Activated CD8-positive, alpha-beta T cell treated with anti-CD3 and anti-CD28 coated beads for 36 hours (primary cell): ENCODE measurements at regions not wholly inside any gene's neighbourhood (a gene's known extent, or its start where the extent isn't known, plus 50 kb on each side); places are given as distances from the start of the nearest gene placed in this dataset.

Source experiments
- ATAC-seq: fragments of 200-7000 bp; cut with Tn5 transposase; one replicate; pipeline ENCODE4 v1.10.0; 2021; ENCODE audit warnings: mild to moderate bottlenecking, moderate library complexity
- CTCF ChIA-PET: fragments of 350-600 bp; sonication (Branson Sonifier 250); formaldehyde crosslinking; loops from one replicate; lab custom pipeline; 2021; ENCODE audit warnings: antibody characterized with exemption; lab: Charles Lee
- POLR2A ChIA-PET: fragments of 350-600 bp; sonication (Branson Sonifier 250); formaldehyde crosslinking; loops from one replicate; lab custom pipeline; 2021; ENCODE audit warnings: antibody characterized with exemption; lab: Charles Lee
- DNase-seq: peaks from one replicate; pipeline ENCODE4 v3.0.0-alpha.2; 2020
- H3K27ac Mint-ChIP-seq: one replicate; pipeline ENCODE4 v1.8.0; 2021; ENCODE audit warnings: mild to moderate bottlenecking, mixed read lengths
- H3K27me3 Mint-ChIP-seq: one replicate; pipeline ENCODE4 v1.8.0; 2021; ENCODE audit warnings: mixed read lengths
- H3K36me3 Mint-ChIP-seq: one replicate; pipeline ENCODE4 v1.8.0; 2021; ENCODE audit warnings: low read depth, mixed read lengths
- H3K4me1 Mint-ChIP-seq: one replicate; pipeline ENCODE4 v1.8.0; 2021; ENCODE audit warnings: low read depth, mixed read lengths
- H3K4me3 Mint-ChIP-seq: one replicate; pipeline ENCODE4 v1.8.0; 2021; ENCODE audit warnings: mild to moderate bottlenecking, moderate library complexity, mixed read lengths
- H3K9me3 Mint-ChIP-seq: one replicate; pipeline ENCODE4 v1.8.0; 2021; ENCODE audit warnings: mixed read lengths
- intact Hi-C: fragments of 100-400 bp; cut with micrococcal nuclease; formaldehyde crosslinking; loops from one replicate; pipeline ENCODE4 v1.10.0; 2022
- TF ChIP-seq, protein P1 (sequence below): fragments of 200-600 bp; IDR thresholded peaks from one replicate; pipeline ENCODE4 v1.8.0; 2022; ENCODE audit warnings: antibody characterized with exemption, mild to moderate bottlenecking

- Mint-ChIP-seq H3K27ac (no peak overlapping the region), H3K36me3 (no peaks in the 10 kb centered on the region), H3K4me3 (no peak overlapping the region), H3K9me3 (no peaks in the 10 kb centered on the region), H3K27me3 (peaks cover 9% of the 10 kb centered on the region), H3K4me1 (peaks cover 5% of the 10 kb centered on the region)
- DNase-seq = no peak
- TF ChIP-seq, protein P1, sequence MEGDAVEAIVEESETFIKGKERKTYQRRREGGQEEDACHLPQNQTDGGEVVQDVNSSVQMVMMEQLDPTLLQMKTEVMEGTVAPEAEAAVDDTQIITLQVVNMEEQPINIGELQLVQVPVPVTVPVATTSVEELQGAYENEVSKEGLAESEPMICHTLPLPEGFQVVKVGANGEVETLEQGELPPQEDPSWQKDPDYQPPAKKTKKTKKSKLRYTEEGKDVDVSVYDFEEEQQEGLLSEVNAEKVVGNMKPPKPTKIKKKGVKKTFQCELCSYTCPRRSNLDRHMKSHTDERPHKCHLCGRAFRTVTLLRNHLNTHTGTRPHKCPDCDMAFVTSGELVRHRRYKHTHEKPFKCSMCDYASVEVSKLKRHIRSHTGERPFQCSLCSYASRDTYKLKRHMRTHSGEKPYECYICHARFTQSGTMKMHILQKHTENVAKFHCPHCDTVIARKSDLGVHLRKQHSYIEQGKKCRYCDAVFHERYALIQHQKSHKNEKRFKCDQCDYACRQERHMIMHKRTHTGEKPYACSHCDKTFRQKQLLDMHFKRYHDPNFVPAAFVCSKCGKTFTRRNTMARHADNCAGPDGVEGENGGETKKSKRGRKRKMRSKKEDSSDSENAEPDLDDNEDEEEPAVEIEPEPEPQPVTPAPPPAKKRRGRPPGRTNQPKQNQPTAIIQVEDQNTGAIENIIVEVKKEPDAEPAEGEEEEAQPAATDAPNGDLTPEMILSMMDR = no peak
- ChIA-PET CTCF (no interaction called here), POLR2A (no interaction called here)
- intact Hi-C loops = no loop called here
- ATAC-seq = no peak
Measured at GRCh38 chr18:73954268-73954667, 193.4 kb downstream of the FBXO15 start.

DNA sequence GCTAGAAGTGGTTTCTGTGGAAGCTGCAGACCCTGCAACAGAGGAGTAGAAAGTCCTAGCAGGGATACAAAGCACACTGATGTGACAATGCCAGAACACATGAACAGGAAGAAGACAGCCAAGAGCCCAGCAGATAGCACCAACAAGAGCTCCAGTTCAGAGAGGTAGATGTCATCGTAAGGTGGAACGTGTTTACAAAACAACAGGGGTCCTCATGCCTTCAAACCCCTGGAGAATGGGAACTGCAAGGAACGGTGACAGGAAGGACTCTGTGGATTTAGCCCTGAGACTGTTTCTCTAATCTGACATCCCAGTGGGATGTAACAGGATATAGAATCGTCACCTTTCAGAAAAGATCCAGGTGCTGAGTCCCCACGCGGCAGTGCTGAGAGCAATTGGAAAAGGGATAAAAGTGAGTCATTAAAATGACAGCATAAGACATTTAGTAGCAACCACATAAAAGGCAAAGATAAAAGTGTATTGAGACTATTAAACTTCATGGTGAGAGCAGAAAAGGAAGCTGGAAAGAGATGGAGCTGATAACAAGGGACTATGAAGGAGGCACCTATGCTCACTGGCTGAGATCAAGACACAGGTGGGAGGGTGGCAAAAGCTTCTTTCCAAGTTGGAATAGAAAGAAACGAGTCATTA lies 195.2 kb downstream of the FBXO15 start:
- no peak overlapping the region for H3K4me3 Mint-ChIP-seq
- ATAC-seq = no peak

GRCh38 chr18:73950116-73950700 lies 197.4 kb downstream of the FBXO15 start:
- Mint-ChIP-seq H3K27me3 (peaks cover 4% of the 10 kb centered on the region), H3K4me1 (peaks cover 5% of the 10 kb centered on the region), H3K9me3 (no peaks in the 10 kb centered on the region), H3K36me3 (no peaks in the 10 kb centered on the region), H3K27ac (no peak overlapping the region), H3K4me3 (no peak overlapping the region)
- TF ChIP-seq, protein P1 = no peak
- POLR2A ChIA-PET = no interaction called here
- CTCF ChIA-PET = no interaction called here
- no peak for ATAC-seq
- intact Hi-C loops = no loop called here
- DNase-seq = no peak

More for the DNA sequence above, 195.2 kb downstream of the FBXO15 start:
- DNase-seq = no peak
- no peaks in the 10 kb centered on the region for H3K9me3 Mint-ChIP-seq
- peaks cover 5% of the 10 kb centered on the region for H3K4me1 Mint-ChIP-seq
- POLR2A ChIA-PET = no interaction called here
- H3K27me3 Mint-ChIP-seq = peaks cover 8% of the 10 kb centered on the region
- TF ChIP-seq, protein P1 = no peak
- CTCF ChIA-PET = no interaction called here
- no peaks in the 10 kb centered on the region for H3K36me3 Mint-ChIP-seq
- intact Hi-C loops = no loop called here
- no peak overlapping the region for H3K27ac Mint-ChIP-seq

DNA sequence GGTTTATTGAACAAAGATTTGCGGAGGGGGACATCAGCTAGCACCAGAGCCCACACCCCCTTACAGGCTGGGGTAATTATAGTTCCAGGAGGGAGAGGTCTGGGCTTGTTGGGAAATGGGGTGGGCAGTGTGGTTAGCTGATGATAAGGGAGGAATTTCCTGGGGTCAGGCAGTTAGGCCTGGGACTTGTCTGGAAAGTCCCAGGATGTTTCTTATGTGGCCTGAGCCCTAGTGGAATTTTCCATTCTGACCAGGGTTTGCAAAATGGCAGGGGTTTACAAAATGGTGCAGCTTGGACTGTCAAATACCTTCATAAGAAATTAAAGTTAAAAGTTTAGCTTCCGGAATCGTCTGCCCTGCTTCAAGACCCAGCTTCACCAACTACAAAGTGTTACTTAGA lies 199.1 kb downstream of the FBXO15 start:
- H3K9me3 Mint-ChIP-seq = no peaks in the 10 kb centered on the region
- ChIA-PET CTCF (no interaction called here), POLR2A (no interaction called here)
- no peak overlapping the region for H3K27ac Mint-ChIP-seq
- no peaks in the 10 kb centered on the region for H3K27me3 Mint-ChIP-seq
- no peak overlapping the region for H3K4me3 Mint-ChIP-seq
- no peaks in the 10 kb centered on the region for H3K36me3 Mint-ChIP-seq
- intact Hi-C loops = no loop called here
- no peak for ATAC-seq
- H3K4me1 Mint-ChIP-seq = peaks cover 5% of the 10 kb centered on the region
- DNase-seq = no peak
- TF ChIP-seq, protein P1 = no peak

- POLR2A ChIA-PET = no interaction called here
- Mint-ChIP-seq H3K4me1 (peaks cover 5% of the 10 kb centered on the region), H3K4me3 (no peak overlapping the region), H3K36me3 (no peaks in the 10 kb centered on the region), H3K27me3 (no peaks in the 10 kb centered on the region), H3K9me3 (no peaks in the 10 kb centered on the region), H3K27ac (no peak overlapping the region)
- intact Hi-C loops = no loop called here
- CTCF ChIA-PET = no interaction called here
- DNase-seq (no peak), ATAC-seq (no peak)
- TF ChIP-seq, protein P1 = no peak
Measured at GRCh38 chr18:73948084-73948483, 199.6 kb downstream of the FBXO15 start.
